ENCODE measurements at regions not wholly inside any gene's neighbourhood (a gene's known extent, or its start where the extent isn't known, plus 50 kb on each side); places are given as distances from the start of the nearest gene placed in this dataset.

GRCh38 chr15:67999320-68000100, 54.6 kb upstream of the PIAS1 start:
- Histone ChIP-seq H3K4me3 (ENCODE audit: control insufficient read depth in 1 of 7, extremely low read depth in 1 of 7, insufficient read depth in 4 of 7, low read depth in 2 of 7, low read length in 6 of 7) (no peak overlapping the region), H3K4me1 (ENCODE audit: control extremely low read depth in 1 of 4, control insufficient read depth in 4 of 4, insufficient read depth in 4 of 4, low read length in 3 of 4) (no peaks in the 10 kb centered on the region), H3K36me3 (ENCODE audit: control insufficient read depth in 4 of 4, insufficient read depth in 4 of 4, low read length in 3 of 4) (no peaks in the 10 kb centered on the region), H3K9me3 (ENCODE audit: control extremely low read depth in 1 of 5, control insufficient read depth in 4 of 5, insufficient read depth in 2 of 5, low read depth in 1 of 5, low read length in 4 of 5) (no peaks in the 10 kb centered on the region), H3K27ac (ENCODE audit: insufficient read depth in 1 of 2, low read depth in 1 of 2, low read length in 2 of 2, poor library complexity in 1 of 2, severe bottlenecking in 2 of 2) (no peak overlapping the region), H3K27me3 (replicated peaks in 2 of 5; ENCODE audit: control insufficient read depth in 4 of 5, insufficient read depth in 5 of 5, low read length in 4 of 5) (no peaks in the 10 kb centered on the region)
- ChIA-PET CTCF (interaction anchor here (0.8 kb wide), 1 partner anchor 12 kb away, joined by 3 read pairs; no protein-coding TSS in a partner anchor), POLR2A (no interaction called here)
- no CpG with 5 or more reads among the region's 3 CpGs for WGBS (ENCODE audit: insufficient coverage)
- DNase-seq = no peak

GRCh38 chr15:68000754-68001153, 53.4 kb upstream of the PIAS1 start:
- Histone ChIP-seq H3K9me3 (ENCODE audit: control extremely low read depth in 1 of 5, control insufficient read depth in 4 of 5, insufficient read depth in 2 of 5, low read depth in 1 of 5, low read length in 4 of 5) (no peaks in the 10 kb centered on the region), H3K27ac (ENCODE audit: insufficient read depth in 1 of 2, low read depth in 1 of 2, low read length in 2 of 2, poor library complexity in 1 of 2, severe bottlenecking in 2 of 2) (no peak overlapping the region), H3K4me1 (ENCODE audit: control extremely low read depth in 1 of 4, control insufficient read depth in 4 of 4, insufficient read depth in 4 of 4, low read length in 3 of 4) (no peaks in the 10 kb centered on the region), H3K36me3 (ENCODE audit: control insufficient read depth in 4 of 4, insufficient read depth in 4 of 4, low read length in 3 of 4) (no peaks in the 10 kb centered on the region), H3K4me3 (ENCODE audit: control insufficient read depth in 1 of 7, extremely low read depth in 1 of 7, insufficient read depth in 4 of 7, low read depth in 2 of 7, low read length in 6 of 7) (no peak overlapping the region), H3K27me3 (replicated peaks in 2 of 5; ENCODE audit: control insufficient read depth in 4 of 5, insufficient read depth in 5 of 5, low read length in 4 of 5) (no peaks in the 10 kb centered on the region)
- POLR2A ChIA-PET = no interaction called here
- CTCF ChIA-PET = interaction anchor here (1.0 kb wide), 1 partner anchor 19 kb away, joined by 3 read pairs; no protein-coding TSS in a partner anchor
- DNase-seq = no peak

DNA sequence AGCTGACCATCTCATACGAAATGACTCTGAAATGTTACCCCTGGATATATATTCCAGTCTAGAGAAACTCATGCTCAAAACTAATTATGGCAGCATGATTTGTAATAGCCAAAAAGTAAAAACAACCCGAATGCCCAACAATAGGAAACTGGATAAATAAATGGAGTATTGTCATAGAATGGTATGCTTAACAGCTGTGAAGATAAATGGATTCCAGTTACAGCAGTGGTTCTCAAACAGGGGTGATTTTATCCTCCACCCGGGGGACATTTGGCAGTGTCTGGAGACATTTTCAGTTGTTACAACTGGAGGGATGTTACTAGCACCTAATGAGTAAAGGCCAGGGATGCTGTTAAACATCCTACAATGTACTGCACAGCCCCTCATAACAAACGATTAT, 52.3 kb upstream of the PIAS1 start:
- ChIA-PET POLR2A (no interaction called here), CTCF (no interaction called here)
- no peaks in the 10 kb centered on the region for H3K4me1 ChIP-seq (ENCODE audit: control extremely low read depth in 1 of 4, control insufficient read depth in 4 of 4, insufficient read depth in 4 of 4, low read length in 3 of 4)
- no peak for DNase-seq
- 100% methylated on average over 3 of the region's 4 CpGs for WGBS (ENCODE audit: insufficient coverage)
- no peaks in the 10 kb centered on the region for H3K36me3 ChIP-seq (ENCODE audit: control insufficient read depth in 4 of 4, insufficient read depth in 4 of 4, low read length in 3 of 4)
- H3K27me3 ChIP-seq (replicated peaks in 2 of 5; ENCODE audit: control insufficient read depth in 4 of 5, insufficient read depth in 5 of 5, low read length in 4 of 5) = no peaks in the 10 kb centered on the region
- H3K9me3 ChIP-seq (ENCODE audit: control extremely low read depth in 1 of 5, control insufficient read depth in 4 of 5, insufficient read depth in 2 of 5, low read depth in 1 of 5, low read length in 4 of 5) = peaks cover 0 to 5% (median 0%) of the 10 kb centered on the region in 5 experiments
- no peak overlapping the region for H3K27ac ChIP-seq (ENCODE audit: insufficient read depth in 1 of 2, low read depth in 1 of 2, low read length in 2 of 2, poor library complexity in 1 of 2, severe bottlenecking in 2 of 2)
- H3K4me3 ChIP-seq (ENCODE audit: control insufficient read depth in 1 of 7, extremely low read depth in 1 of 7, insufficient read depth in 4 of 7, low read depth in 2 of 7, low read length in 6 of 7) = no peak overlapping the region

DNA sequence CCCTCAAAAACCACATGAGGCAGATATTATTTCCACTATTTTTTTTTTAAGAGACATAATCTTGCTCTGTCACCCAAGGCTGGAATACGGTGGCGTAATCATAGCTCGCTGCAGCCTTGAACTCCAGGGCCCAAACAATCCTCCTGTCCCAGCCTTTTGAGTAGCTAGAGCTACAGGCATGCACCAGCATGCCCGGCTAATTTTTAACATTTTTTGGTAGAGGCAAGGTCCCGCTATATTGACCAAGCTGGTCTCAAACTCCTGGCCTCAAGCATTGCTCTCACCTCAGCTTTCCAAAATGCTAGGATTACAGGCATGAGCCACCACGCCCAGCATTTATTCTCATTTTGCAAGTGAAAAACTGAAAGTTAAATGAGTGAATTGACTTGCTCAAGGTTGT, 50.8 kb upstream of the PIAS1 start:
- no peak for DNase-seq
- H3K27ac ChIP-seq (ENCODE audit: insufficient read depth in 1 of 2, low read depth in 1 of 2, low read length in 2 of 2, poor library complexity in 1 of 2, severe bottlenecking in 2 of 2) = no peak overlapping the region
- H3K27me3 ChIP-seq (replicated peaks in 2 of 5; ENCODE audit: control insufficient read depth in 4 of 5, insufficient read depth in 5 of 5, low read length in 4 of 5) = no peaks in the 10 kb centered on the region
- ChIA-PET CTCF (no interaction called here), POLR2A (interaction anchor here (0.6 kb wide), 1 partner anchor 231 kb away, joined by 3 read pairs; no protein-coding TSS in a partner anchor)
- H3K9me3 ChIP-seq (ENCODE audit: control extremely low read depth in 1 of 5, control insufficient read depth in 4 of 5, insufficient read depth in 2 of 5, low read depth in 1 of 5, low read length in 4 of 5) = peaks cover 0 to 14% (median 0%) of the 10 kb centered on the region in 5 experiments
- no peak overlapping the region for H3K4me3 ChIP-seq (ENCODE audit: control insufficient read depth in 1 of 7, extremely low read depth in 1 of 7, insufficient read depth in 4 of 7, low read depth in 2 of 7, low read length in 6 of 7)
- no peaks in the 10 kb centered on the region for H3K4me1 ChIP-seq (ENCODE audit: control extremely low read depth in 1 of 4, control insufficient read depth in 4 of 4, insufficient read depth in 4 of 4, low read length in 3 of 4)
- no peaks in the 10 kb centered on the region for H3K36me3 ChIP-seq (ENCODE audit: control insufficient read depth in 4 of 4, insufficient read depth in 4 of 4, low read length in 3 of 4)
- WGBS (ENCODE audit: insufficient coverage) = 94% methylated on average over 6 of the region's 6 CpGs
